ENCODE measurements at regions not wholly inside any gene's neighbourhood (a gene's known extent, or its start where the extent isn't known, plus 50 kb on each side); places are given as distances from the start of the nearest gene placed in this dataset.
A peak's percentile ranks its signal among the peaks of the same experiment; 100 is the strongest.

DNA sequence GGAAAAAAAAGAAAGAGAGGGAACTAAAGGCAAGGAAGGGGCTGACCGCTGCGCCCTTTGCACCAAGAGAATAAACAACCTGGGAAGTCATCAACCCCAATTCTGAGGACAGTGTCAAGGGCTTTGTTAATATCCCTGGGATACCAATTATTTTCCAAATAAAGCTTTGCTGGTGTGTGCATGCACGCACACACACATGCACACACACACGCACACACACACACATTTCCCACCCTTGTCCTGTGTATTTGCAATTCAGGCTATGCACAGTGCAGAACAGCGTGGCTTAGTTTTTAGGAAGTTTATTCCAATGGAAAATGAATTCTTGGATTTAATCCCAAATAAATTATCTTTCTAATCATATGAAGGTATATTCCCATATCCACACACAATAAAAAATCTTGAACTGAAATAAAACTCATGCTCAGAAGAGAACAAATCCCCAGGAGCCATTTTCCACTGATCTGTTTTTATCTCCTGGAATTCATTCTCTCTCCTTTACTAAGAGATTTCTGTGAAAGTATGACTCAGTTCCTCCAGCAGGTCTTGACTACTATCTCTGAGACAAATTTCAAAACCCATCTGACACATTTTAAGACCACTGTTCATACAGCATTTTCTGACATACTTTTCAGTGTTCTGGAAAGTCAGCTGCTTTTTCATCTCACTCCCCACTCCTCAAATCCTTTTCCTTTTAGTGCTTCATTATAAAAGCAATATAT, 334.4 kb upstream of the ATP2B1 start:
- Histone ChIP-seq H3K27ac (ENCODE audit: insufficient read depth, low read length) (no peak overlapping the region), H3K36me3 (ENCODE audit: control insufficient read depth, insufficient read depth, low read length) (no peaks in the 10 kb centered on the region), H3K9me3 (ENCODE audit: control insufficient read depth, insufficient read depth, low read depth, low read length) (no peaks in the 10 kb centered on the region), H3K4me3 (replicated peaks in 1 of 4; ENCODE audit: control extremely low read depth in 1 of 4, insufficient read depth in 1 of 4, low read depth in 3 of 4, low read length in 4 of 4) (no peak overlapping the region), H2AFZ (ENCODE audit: low read length) (no peak overlapping the region), H3K4me1 (ENCODE audit: control insufficient read depth, extremely low read depth, insufficient read depth, low read length) (peaks cover 3% of the 10 kb centered on the region), H4K20me1 (ENCODE audit: control insufficient read depth, extremely low read depth, insufficient read depth, low read length) (no peaks in the 10 kb centered on the region), H3K79me2 (ENCODE audit: control insufficient read depth, insufficient read depth, low read length) (no peaks in the 10 kb centered on the region), H3K4me2 (ENCODE audit: extremely low read depth, insufficient read depth, low read length) (no peak overlapping the region), H3K27me3 (ENCODE audit: control insufficient read depth, insufficient read depth, low read length) (no peaks in the 10 kb centered on the region), H3K9ac (ENCODE audit: insufficient read depth, low read length) (no peak overlapping the region)
- TF ChIP-seq EZH2 (IDR thresholded peaks at IDR 0.05; ENCODE audit: low read length, missing control alignments): no peak
- no peak for TF ChIP-seq CTCF (conservative IDR thresholded peaks at IDR 0.05 in 1 of 2, IDR thresholded peaks at IDR 0.05 in 1 of 2; ENCODE audit: low read depth in 1 of 2, low read length in 2 of 2)
- peak in 1 of 2 donors; percentile 79 for DNase-seq (ENCODE audit: low read depth in 2 of 2)

DNA sequence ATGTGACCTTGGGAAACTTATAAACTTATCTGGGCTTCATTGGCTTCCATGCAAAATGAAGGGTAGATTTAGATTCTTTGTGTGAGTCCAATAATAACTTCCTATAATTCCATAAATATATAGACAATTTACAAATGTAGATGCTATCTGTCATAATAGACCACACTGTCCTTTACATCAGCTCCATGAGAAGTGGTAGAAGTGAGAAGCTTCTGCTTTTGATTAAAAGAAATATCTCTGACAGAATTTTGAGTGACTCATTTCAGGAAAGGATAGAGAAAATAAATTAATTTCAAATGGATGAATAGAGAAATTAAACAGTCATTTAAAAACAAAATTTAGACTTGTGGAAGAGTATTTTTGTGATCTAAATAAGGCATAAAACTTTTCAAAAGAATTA, 329.7 kb upstream of the ATP2B1 start:
- Histone ChIP-seq H3K4me2 (ENCODE audit: extremely low read depth, insufficient read depth, low read length) (no peak overlapping the region), H3K9ac (ENCODE audit: insufficient read depth, low read length) (no peak overlapping the region), H3K27ac (ENCODE audit: insufficient read depth, low read length) (no peak overlapping the region), H4K20me1 (ENCODE audit: control insufficient read depth, extremely low read depth, insufficient read depth, low read length) (no peaks in the 10 kb centered on the region), H3K79me2 (ENCODE audit: control insufficient read depth, insufficient read depth, low read length) (no peaks in the 10 kb centered on the region), H3K27me3 (ENCODE audit: control insufficient read depth, insufficient read depth, low read length) (no peaks in the 10 kb centered on the region), H3K9me3 (ENCODE audit: control insufficient read depth, insufficient read depth, low read depth, low read length) (no peaks in the 10 kb centered on the region), H3K4me1 (ENCODE audit: control insufficient read depth, extremely low read depth, insufficient read depth, low read length) (peaks cover 2% of the 10 kb centered on the region), H3K4me3 (replicated peaks in 1 of 4; ENCODE audit: control extremely low read depth in 1 of 4, insufficient read depth in 1 of 4, low read depth in 3 of 4, low read length in 4 of 4) (no peak overlapping the region), H2AFZ (ENCODE audit: low read length) (no peak overlapping the region), H3K36me3 (ENCODE audit: control insufficient read depth, insufficient read depth, low read length) (no peaks in the 10 kb centered on the region)
- DNase-seq (ENCODE audit: low read depth in 2 of 2): no peak
- TF ChIP-seq CTCF (conservative IDR thresholded peaks at IDR 0.05 in 1 of 2, IDR thresholded peaks at IDR 0.05 in 1 of 2; ENCODE audit: low read depth in 1 of 2, low read length in 2 of 2) (no peak), EZH2 (IDR thresholded peaks at IDR 0.05; ENCODE audit: low read length, missing control alignments) (no peak)

- no peak overlapping the region for H3K4me2 ChIP-seq (ENCODE audit: extremely low read depth, insufficient read depth, low read length)
Measured at GRCh38 chr12:90037740-90038139, 329.1 kb upstream of the ATP2B1 start.

More at GRCh38 chr12:90037740-90038139, 329.1 kb upstream of the ATP2B1 start:
- H3K36me3 ChIP-seq (ENCODE audit: control insufficient read depth, insufficient read depth, low read length): no peaks in the 10 kb centered on the region
- H3K4me1 ChIP-seq (ENCODE audit: control insufficient read depth, extremely low read depth, insufficient read depth, low read length): peaks cover 2% of the 10 kb centered on the region
- no peak overlapping the region for H2AFZ ChIP-seq (ENCODE audit: low read length)
- peak; percentile 45 to 49 for DNase-seq (ENCODE audit: low read depth in 2 of 2)
- H3K27ac ChIP-seq (ENCODE audit: insufficient read depth, low read length): no peak overlapping the region
- H3K9ac ChIP-seq (ENCODE audit: insufficient read depth, low read length): no peak overlapping the region
- no peaks in the 10 kb centered on the region for H4K20me1 ChIP-seq (ENCODE audit: control insufficient read depth, extremely low read depth, insufficient read depth, low read length)
- no peak overlapping the region for H3K4me3 ChIP-seq (replicated peaks in 1 of 4; ENCODE audit: control extremely low read depth in 1 of 4, insufficient read depth in 1 of 4, low read depth in 3 of 4, low read length in 4 of 4)
- TF ChIP-seq EZH2 (IDR thresholded peaks at IDR 0.05; ENCODE audit: low read length, missing control alignments): no peak
- TF ChIP-seq CTCF (conservative IDR thresholded peaks at IDR 0.05 in 1 of 2, IDR thresholded peaks at IDR 0.05 in 1 of 2; ENCODE audit: low read depth in 1 of 2, low read length in 2 of 2): no peak
- H3K9me3 ChIP-seq (ENCODE audit: control insufficient read depth, insufficient read depth, low read depth, low read length): no peaks in the 10 kb centered on the region
- H3K79me2 ChIP-seq (ENCODE audit: control insufficient read depth, insufficient read depth, low read length): no peaks in the 10 kb centered on the region
- no peaks in the 10 kb centered on the region for H3K27me3 ChIP-seq (ENCODE audit: control insufficient read depth, insufficient read depth, low read length)
